GM19025 (cell line): ENCODE measurements at regions not wholly inside any gene's neighbourhood (a gene's known extent, or its start where the extent isn't known, plus 50 kb on each side); places are given as distances from the start of the nearest gene placed in this dataset.

Experiments used
- ATAC-seq: cut with Tn5 transposase; IDR thresholded peaks from one replicate; pipeline ENCODE4 v1.9.1; 2021; ENCODE audit warnings: mild to moderate bottlenecking, low read depth, moderate library complexity; ENCODE audit not compliant: unreplicated experiment

DNA sequence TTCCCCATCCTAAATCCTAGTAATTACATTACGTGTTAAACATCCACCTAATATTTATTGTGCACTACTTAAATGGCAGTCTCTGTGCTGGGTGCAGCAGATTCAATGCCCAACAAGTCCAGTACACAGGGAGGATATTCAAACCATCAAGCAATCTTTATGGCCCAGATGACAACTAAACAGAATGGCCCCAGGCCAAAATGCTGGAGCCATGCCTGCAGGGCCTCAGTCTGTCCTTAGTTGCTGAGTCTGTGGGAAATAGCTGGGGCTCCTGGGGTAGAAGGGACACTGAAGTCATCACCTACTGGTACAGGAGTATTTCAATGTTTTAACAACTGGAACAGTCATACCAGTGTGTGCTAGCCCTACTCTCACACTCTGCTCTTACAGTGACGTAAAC is 153.5 kb downstream of the ZNF608 start:
- no peak for ATAC-seq

DNA sequence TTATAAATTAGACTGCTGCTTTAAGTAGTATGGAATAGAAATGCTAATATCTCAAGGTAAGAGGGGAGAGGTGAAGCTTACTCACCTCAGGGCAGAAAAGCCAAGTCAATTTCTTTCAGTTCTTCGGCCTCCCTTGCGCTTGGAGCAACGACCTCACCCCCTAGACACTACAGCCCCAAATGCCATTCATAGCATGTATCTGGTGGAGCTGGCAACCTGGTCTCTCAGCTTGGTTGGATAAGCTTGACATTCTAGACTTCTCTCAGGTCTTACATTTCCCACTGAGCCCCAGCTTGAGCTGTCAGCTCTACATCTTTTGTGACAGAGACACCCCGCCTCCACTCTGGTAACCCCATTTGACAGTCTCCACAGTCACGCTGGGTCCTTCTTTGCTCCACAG is 154.9 kb downstream of the ZNF608 start:
- no peak for ATAC-seq

DNA sequence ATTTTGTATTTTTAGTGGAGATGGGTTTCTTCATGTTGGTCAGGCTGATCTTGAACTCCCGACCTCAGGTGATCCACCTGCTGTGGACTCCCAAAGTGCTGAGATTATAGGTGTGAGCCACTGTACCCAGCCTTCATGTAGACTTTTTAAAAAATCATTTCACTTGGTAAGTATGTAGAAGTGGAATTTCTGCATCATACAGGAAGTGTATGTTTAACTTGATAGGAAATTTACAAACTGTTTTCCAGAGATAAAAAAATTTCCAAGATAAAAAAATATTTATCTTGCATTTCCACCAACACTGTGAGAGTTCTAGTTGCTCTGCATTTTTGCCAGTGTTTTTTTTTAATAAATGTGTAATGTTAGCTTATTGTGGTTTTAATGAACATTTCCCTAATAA is 155.8 kb downstream of the ZNF608 start:
- no peak for ATAC-seq

DNA sequence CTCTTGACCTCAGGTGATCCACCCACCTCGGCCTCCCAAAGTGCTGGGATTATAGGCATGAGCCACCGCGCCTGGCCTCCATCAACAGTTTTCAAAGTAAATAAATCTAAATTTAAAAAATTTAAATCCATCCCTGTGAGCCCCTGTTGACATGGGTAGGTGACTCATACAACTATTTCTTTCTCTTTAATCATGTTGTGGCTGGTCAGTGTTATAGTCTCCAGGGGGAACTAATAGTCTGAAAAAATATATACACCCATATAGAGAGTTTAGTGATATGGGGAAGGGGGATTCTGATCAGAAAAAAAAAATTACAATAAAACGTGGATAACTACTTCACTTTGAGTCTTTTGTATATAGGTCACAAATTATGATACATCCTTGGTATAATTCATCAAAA is 159.2 kb downstream of the ZNF608 start:
- no peak for ATAC-seq

DNA sequence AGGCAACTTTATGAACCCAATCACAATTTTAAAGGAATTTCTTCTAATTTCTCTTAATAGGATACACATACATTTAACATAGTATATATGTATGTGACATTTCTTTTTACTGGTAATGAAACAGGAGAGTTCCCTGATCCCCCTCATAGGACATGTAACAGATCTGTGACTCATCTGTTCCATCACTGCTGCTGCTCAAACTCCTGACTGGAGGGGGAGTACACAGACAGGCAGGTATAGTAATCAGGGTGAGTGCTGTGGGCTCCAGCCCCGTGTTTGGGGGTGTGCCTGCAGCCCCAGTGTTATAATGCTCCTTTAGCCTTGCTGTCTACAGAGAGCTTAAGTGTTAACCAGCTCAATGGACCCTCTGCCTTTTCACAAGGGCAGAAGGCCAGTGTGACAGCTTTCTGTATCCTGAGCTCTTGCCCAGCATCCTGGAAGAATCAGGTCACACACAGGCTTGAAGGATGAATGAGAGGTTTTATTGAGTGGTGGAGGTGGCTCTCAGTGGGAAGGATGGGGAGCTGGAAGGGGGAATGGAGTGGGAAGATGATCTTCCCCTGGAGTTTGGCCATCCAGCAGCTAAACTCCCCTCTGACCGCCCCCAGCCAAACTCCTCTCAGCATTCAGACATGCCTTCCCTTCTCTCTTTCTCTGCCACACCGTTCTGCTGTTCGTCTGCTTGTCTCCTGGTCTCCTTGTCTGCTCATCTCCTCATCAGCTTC is 161.3 kb downstream of the ZNF608 start:
- no peak for ATAC-seq

DNA sequence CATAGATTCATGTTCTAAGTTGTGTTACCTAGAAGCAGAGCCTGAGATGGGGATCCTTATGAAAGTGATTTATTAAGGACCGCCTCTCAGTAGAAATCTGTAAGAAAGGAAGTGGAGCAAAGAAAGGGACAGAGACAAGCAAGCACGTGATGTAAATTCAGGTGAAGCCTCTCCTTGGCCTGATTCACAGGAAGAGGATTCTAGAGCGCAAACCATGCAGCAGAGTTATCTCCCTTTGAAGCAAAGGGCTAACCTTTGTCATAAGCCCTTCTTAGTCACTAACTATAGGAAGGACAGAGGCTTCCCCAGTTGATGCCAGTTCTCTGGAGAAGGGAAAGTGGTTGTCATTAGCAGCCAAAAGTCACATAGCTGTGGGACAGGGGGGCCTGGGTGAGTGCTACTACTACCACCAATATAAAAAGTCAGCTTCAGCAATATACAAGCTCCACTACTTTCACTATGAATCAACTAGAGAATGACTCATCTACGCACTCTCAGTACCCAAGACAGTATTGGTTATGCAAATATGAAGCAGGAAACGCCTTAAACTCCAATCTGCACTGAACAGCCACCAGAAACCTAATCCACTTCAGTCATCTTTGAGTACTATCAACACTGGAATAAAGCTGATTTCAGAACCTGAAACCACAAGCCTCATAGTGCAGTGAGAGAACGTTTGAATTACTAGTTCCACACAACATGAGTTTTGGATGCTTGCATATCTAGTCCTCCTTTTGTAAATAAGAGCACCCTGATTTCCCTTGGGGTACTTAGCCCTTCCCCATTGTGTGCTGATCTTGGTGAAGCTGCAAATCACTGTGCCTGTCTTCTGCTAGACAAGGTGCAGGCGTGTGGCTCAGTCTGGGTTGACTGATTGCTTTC is 162.7 kb downstream of the ZNF608 start:
- ATAC-seq, result peak; percentile 99

- ATAC-seq, result no peak
Measured at GRCh38 chr5:124582561-124582840, 163.9 kb downstream of the ZNF608 start.

DNA sequence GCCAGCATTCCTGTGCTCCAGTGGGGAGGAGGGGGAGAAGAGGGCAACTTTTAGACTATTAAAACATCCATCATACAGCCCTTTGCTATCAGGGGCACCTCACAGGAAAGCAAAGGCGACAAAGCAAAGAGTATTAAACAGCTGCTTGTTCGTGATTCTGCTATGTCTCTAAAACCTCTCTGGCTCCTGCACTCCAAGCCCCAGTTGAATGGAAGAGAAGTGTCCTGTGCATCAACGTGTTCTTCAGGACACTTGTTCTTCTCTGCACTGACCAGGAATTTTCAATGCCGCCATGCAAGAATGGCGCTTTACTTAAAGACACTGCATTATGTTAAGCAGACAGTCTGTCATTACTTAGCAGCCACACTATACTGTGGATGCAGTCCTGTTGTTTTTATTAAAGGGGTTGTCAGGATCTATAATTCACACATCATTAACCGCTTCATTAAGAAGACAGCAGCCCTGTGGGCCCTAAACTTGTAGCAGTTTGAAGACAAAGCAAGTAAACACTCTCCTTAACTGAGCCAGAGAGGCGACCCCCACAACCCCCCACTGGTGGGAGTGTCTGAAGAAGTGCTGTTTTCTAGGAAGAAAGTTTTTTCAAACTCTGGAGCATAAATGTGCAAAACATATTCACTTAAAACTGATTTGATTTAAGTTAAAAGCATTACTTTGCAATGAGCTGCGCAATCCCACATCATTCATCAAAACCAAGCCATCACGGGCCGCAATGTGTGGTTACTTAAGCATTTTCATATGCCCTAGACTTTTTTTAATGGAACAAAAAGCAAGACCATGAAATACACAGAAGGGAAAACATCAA is 164.5 kb downstream of the ZNF608 start:
- no peak for ATAC-seq

- no peak for ATAC-seq
Measured at GRCh38 chr5:124580925-124581737, 165.3 kb downstream of the ZNF608 start.

- ATAC-seq, result no peak
Measured at GRCh38 chr5:124580512-124580911, 165.9 kb downstream of the ZNF608 start.

DNA sequence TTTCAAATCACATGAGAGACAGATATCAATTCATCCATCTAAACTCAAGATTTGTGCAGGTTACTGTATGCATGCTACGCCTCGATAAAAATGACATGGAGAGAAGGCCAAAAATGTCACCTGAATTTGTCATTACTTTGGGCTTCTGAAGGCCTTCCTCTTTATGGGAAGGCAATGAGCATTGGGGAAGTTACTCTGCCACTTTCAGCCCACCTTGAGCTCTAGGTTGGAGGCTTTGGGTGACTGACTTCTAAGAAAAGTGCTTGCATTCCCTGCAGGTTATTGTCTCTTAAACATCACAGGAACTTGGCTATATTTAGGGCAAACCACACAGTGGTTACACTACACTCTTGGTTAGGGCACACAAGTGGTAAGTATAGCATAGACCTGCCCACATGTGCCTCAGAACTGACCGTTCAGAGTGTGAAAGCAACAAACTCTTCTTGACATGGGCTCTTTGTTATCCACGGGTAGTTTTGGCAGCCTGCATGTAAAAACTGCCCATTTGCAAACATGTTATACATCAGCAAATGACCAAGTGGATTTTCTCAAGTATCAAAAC is 169.5 kb downstream of the ZNF608 start:
- ATAC-seq, result no peak

- no peak for ATAC-seq
Measured at GRCh38 chr5:124575725-124576124, 170.7 kb downstream of the ZNF608 start.

DNA sequence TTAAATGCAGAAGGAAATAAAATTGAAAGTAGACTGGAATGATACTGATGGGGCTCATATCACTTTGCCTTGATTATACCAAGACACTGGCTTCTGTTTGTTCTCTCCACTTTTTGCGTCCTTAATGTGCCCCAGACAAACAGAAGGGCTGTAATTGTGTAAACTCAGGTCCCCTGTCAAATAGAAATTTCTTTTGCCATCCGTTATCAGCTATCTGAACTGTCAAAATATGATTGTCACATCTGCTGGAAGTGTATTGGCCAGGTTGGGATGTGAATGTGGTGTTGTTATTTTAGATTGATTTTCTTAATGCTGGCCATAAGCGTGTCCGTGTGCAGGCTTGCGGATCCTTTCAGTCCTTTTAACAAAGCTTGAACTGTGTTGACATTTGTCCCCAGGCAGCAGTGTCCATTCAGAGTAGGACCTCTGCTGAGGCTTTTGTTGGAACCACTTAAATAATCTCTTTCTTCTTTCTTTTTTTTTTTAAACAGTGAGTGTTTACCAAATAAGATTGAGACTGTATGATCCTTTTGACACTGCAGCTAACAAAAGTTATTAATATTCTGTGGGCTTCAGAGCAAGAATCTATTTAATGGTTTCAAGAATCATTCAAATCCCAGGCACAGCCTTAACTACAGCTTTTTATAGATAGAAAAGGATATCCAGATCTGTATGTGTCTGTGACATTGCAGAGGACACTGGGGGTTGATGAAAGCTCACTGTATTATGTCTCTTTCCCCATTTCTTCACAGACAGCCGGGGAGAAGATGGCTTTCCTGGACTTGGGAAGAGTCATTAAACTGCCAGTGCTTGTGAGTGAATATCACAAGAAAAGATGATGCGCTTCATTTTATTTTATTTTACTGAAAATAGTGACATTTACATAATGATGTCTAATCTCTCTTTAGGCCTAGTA is 171.7 kb downstream of the ZNF608 start:
- ATAC-seq, result no peak

GRCh38 chr5:124572971-124573370 is 173.5 kb downstream of the ZNF608 start:
- no peak for ATAC-seq

DNA sequence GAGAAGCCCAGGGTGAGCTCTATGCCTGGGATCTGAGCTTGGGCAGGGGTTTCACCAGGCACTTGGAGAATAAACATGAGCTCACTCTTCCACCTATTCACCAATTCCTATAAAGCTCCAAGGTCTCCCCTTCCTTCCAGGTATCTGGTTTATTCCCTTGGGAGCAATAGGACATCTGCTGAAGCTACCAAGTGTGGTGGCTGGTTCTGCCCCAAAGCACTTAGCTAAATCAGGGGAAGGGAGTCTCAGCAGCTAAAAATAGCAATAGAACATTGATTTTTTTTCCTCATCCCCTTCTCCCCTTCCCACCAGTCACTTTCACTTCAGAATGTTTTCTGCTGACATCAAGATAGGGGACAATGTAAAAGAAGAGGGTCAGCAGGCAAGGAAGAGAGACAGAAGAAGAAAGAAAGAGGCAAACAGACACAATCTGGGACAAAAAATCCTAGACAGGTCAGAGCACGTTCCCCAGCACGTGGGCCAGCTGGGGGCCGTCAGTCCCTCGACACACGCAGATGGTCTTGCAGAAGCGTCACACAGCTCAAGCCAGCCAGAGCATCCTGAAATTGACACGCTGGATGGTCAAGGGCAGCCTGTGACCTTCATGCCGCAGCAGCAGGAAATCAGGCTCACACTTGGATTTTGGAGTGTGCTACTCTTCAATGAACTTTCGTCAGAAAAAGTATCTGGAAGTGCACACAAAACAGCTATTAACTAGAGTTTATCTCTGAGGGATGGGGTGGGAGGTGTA is 176.0 kb downstream of the ZNF608 start:
- ATAC-seq, result no peak

DNA sequence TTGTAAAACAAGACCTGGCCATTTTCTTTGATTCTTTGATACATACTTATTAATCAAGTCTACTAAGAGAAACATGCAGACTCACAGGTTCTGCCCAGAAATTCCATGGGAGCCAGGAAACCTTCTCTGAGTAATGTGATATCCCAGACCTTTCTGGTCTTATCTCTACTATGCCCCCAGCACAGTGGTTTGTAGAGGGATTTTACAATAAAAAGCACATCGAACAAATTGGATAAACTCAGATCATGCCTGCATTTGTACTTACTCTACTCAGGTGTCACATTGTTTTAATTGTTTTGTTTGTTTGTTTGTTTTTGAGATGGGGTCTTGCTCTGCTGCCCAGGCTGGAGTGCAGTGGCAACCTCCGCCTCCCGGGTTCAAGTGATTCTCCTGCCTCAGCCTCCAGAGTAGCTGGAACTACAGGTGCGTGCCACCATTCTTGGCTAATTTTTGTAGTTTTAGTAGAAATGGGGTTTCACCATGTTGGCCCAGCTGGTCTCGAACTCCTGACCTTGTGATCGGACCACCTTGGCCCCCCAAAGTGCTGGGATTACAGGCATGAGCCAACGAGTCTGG is 179.5 kb downstream of the ZNF608 start:
- ATAC-seq, result no peak

GRCh38 chr5:124561451-124561850 is 185.0 kb downstream of the ZNF608 start:
- ATAC-seq, result no peak

- no peak for ATAC-seq
Measured at GRCh38 chr5:124560370-124560769, 186.1 kb downstream of the ZNF608 start.
